ENCODE measurements at regions not wholly inside any gene's neighbourhood (a gene's known extent, or its start where the extent isn't known, plus 50 kb on each side); places are given as distances from the start of the nearest gene placed in this dataset.

GRCh38 chr3:66762916-66763693 lies 235.0 kb upstream of the KBTBD8 start:
- Histone ChIP-seq H3K4me2 (ENCODE audit: low read length) (no peak overlapping the region), H3K27ac (ENCODE audit: low read depth, low read length, poor library complexity, severe bottlenecking) (no peak overlapping the region), H3K9me3 (ENCODE audit: low read length) (no peaks in the 10 kb centered on the region), H4K20me1 (ENCODE audit: insufficient read depth, low read length) (no peaks in the 10 kb centered on the region), H3K4me1 (ENCODE audit: insufficient read depth, low read length, severe bottlenecking) (no peaks in the 10 kb centered on the region), H3K9ac (ENCODE audit: low read length) (no peak overlapping the region), H2AFZ (ENCODE audit: low read length) (no peak overlapping the region), H3K9me2 (ENCODE audit: low read depth, low read length) (no peaks in the 10 kb centered on the region), H3K79me2 (ENCODE audit: insufficient read depth, low read length) (no peaks in the 10 kb centered on the region), H3K36me3 (ENCODE audit: insufficient read depth, low read length) (no peaks in the 10 kb centered on the region), H3F3A (ENCODE audit: insufficient read depth, low read length) (no peaks in the 10 kb centered on the region), H3K27me3 (ENCODE audit: insufficient read depth, low read length) (no peaks in the 10 kb centered on the region), H3K4me3 (ENCODE audit: low read depth, low read length, poor library complexity, severe bottlenecking) (no peak overlapping the region)
- no peak for TF ChIP-seq CTCF (IDR thresholded peaks at IDR 0.05; ENCODE audit: low read length)
- TF ChIP-seq EZH2 (IDR thresholded peaks at IDR 0.05; ENCODE audit: borderline replicate concordance, low read length), result no peak

- Histone ChIP-seq H3K27me3 (ENCODE audit: insufficient read depth, low read length) (no peaks in the 10 kb centered on the region), H3K36me3 (ENCODE audit: insufficient read depth, low read length) (no peaks in the 10 kb centered on the region), H3K9me3 (ENCODE audit: low read length) (no peaks in the 10 kb centered on the region), H3K4me2 (ENCODE audit: low read length) (no peak overlapping the region), H3K27ac (ENCODE audit: low read depth, low read length, poor library complexity, severe bottlenecking) (no peak overlapping the region), H3K9ac (ENCODE audit: low read length) (no peak overlapping the region), H4K20me1 (ENCODE audit: insufficient read depth, low read length) (no peaks in the 10 kb centered on the region), H3K79me2 (ENCODE audit: insufficient read depth, low read length) (no peaks in the 10 kb centered on the region), H3K4me3 (ENCODE audit: low read depth, low read length, poor library complexity, severe bottlenecking) (no peak overlapping the region), H3K4me1 (ENCODE audit: insufficient read depth, low read length, severe bottlenecking) (no peaks in the 10 kb centered on the region), H2AFZ (ENCODE audit: low read length) (no peak overlapping the region), H3F3A (ENCODE audit: insufficient read depth, low read length) (no peaks in the 10 kb centered on the region), H3K9me2 (ENCODE audit: low read depth, low read length) (no peaks in the 10 kb centered on the region)
- no peak for TF ChIP-seq EZH2 (IDR thresholded peaks at IDR 0.05; ENCODE audit: borderline replicate concordance, low read length)
- no peak for TF ChIP-seq CTCF (IDR thresholded peaks at IDR 0.05; ENCODE audit: low read length)
Observed at GRCh38 chr3:66778107-66778506, 220.0 kb upstream of the KBTBD8 start.

GRCh38 chr3:66778777-66779176 lies 219.3 kb upstream of the KBTBD8 start:
- no peak for TF ChIP-seq EZH2 (IDR thresholded peaks at IDR 0.05; ENCODE audit: borderline replicate concordance, low read length)
- no peak for TF ChIP-seq CTCF (IDR thresholded peaks at IDR 0.05; ENCODE audit: low read length)
- H3K4me3 ChIP-seq (ENCODE audit: low read depth, low read length, poor library complexity, severe bottlenecking), result no peak overlapping the region
- H3K36me3 ChIP-seq (ENCODE audit: insufficient read depth, low read length), result no peaks in the 10 kb centered on the region
- no peak overlapping the region for H2AFZ ChIP-seq (ENCODE audit: low read length)
- H3K9ac ChIP-seq (ENCODE audit: low read length), result no peak overlapping the region
- no peaks in the 10 kb centered on the region for H3K27me3 ChIP-seq (ENCODE audit: insufficient read depth, low read length)
- no peaks in the 10 kb centered on the region for H3K9me3 ChIP-seq (ENCODE audit: low read length)
- H3F3A ChIP-seq (ENCODE audit: insufficient read depth, low read length), result no peaks in the 10 kb centered on the region
- H3K79me2 ChIP-seq (ENCODE audit: insufficient read depth, low read length), result no peaks in the 10 kb centered on the region
- no peak overlapping the region for H3K4me2 ChIP-seq (ENCODE audit: low read length)
- no peaks in the 10 kb centered on the region for H3K4me1 ChIP-seq (ENCODE audit: insufficient read depth, low read length, severe bottlenecking)
- no peaks in the 10 kb centered on the region for H3K9me2 ChIP-seq (ENCODE audit: low read depth, low read length)
- H4K20me1 ChIP-seq (ENCODE audit: insufficient read depth, low read length), result no peaks in the 10 kb centered on the region
- H3K27ac ChIP-seq (ENCODE audit: low read depth, low read length, poor library complexity, severe bottlenecking), result no peak overlapping the region
